ENCODE measurements at regions not wholly inside any gene's neighbourhood (a gene's known extent, or its start where the extent isn't known, plus 50 kb on each side); places are given as distances from the start of the nearest gene placed in this dataset.
"Not testable (repeated sequence)": the region's sequence is repeated elsewhere in the genome, so short reads cannot be mapped to it uniquely, and the experiment has no call there.

DNA sequence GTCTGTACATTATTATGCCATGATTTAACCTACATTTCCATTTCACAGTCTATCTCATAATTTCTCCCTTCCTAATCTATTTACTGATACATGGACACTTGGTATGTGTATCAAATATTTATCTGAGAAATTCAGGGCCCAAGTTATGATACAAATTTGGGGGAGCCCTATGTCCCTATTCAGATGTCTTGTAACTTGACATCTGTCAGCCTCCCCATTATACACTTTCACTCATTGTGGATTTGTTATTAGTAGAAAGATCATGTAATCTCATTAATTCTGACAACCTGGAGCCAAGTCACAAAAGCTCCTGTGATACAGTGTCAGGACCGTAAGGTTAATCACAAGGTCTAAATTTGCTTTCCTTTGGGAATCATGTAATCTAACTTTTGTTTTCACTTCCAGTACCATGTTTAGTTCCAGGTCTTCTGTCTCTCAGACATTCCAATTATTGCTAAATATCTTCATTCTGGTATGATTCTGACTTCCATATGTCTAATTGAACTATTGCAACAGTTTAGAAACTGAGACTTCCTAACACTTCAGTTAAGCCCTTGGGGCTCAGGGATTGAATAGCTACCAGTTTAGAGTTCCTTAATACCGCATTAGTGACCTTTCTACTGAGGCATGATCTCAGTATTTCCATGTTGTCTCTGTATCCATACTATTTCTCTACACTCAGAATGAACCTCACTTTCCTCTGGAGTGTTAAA is 182.9 kb upstream of the NUDT12 start:
- DNase-seq (ENCODE audit: low spot score), result no peak
- TF ChIP-seq, protein P1, sequence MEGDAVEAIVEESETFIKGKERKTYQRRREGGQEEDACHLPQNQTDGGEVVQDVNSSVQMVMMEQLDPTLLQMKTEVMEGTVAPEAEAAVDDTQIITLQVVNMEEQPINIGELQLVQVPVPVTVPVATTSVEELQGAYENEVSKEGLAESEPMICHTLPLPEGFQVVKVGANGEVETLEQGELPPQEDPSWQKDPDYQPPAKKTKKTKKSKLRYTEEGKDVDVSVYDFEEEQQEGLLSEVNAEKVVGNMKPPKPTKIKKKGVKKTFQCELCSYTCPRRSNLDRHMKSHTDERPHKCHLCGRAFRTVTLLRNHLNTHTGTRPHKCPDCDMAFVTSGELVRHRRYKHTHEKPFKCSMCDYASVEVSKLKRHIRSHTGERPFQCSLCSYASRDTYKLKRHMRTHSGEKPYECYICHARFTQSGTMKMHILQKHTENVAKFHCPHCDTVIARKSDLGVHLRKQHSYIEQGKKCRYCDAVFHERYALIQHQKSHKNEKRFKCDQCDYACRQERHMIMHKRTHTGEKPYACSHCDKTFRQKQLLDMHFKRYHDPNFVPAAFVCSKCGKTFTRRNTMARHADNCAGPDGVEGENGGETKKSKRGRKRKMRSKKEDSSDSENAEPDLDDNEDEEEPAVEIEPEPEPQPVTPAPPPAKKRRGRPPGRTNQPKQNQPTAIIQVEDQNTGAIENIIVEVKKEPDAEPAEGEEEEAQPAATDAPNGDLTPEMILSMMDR (IDR thresholded peaks at IDR 0.05), result no peak
- Histone ChIP-seq H3K27ac (no peak overlapping the region), H3K4me3 (no peak overlapping the region)

DNA sequence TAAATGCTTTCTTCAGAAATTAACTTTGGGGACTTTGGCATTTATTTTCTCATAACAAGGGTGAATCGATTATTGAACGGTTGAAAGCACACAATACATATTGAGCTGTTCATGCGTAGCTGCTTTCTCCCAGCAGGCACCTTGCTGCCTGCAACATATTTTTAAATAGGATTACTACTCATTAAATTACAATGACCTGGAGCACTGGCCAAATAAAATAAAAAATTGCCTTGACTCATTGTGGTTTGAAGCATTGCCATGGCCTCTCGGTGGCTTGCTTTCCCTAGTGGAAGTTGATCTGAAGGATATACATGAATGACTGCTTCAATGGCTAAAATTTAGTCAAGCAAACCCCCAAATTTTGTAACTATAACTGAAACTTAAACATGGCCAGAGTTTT is 181.6 kb upstream of the NUDT12 start:
- no peak overlapping the region for H3K4me3 ChIP-seq
- DNase-seq (ENCODE audit: low spot score), result no peak
- H3K27ac ChIP-seq, result no peak overlapping the region
- TF ChIP-seq, protein P1 (IDR thresholded peaks at IDR 0.05), result no peak

DNA sequence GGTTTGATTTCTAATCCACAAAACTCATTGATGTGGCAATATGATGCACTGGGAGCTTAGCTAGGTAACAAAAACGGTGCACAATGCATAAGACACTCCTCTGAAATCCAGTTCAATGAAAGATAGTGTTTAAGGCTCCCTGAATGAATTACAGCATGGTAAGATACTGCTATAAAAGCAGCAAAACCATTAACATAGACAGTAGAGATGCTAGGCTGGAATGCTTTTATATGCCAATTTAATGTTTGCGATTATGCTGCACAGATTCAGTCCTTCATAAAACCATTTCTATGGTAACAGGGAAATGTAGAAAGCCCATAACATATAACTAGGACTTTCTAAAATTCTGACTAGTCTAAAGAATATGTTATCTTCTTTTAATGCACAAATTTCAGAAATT is 180.8 kb upstream of the NUDT12 start:
- H3K27ac ChIP-seq, result no peak overlapping the region
- TF ChIP-seq, protein P1 (IDR thresholded peaks at IDR 0.05), result no peak
- DNase-seq (ENCODE audit: low spot score), result no peak
- H3K4me3 ChIP-seq, result no peak overlapping the region

GRCh38 chr5:103741984-103742383 is 179.4 kb upstream of the NUDT12 start:
- H3K4me3 ChIP-seq, result no peak overlapping the region
- DNase-seq (ENCODE audit: low spot score), result no peak
- TF ChIP-seq, protein P1 (IDR thresholded peaks at IDR 0.05), result no peak
- no peak overlapping the region for H3K27ac ChIP-seq

DNA sequence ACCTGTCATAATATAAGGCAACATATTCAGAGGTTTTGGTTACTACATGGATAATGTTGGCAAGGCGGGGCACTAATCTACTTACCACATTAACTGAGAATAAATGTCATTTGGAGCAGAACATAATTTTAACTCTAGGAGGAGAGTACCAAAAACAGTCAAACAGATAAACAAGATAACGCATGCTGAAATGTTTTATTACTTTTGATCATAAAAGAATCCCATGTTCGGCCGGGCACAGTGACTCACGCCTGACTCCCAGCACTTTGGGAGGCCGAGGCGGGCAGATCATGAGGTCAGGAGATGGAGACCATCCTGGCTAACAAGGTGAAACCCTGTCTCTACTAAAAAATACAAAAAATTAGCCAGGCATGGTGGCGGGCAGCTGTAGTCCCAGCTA is 173.8 kb upstream of the NUDT12 start:
- not testable (repeated sequence) for DNase-seq (ENCODE audit: low spot score); H3K27ac ChIP-seq; H3K4me3 ChIP-seq

GRCh38 chr5:103724271-103724670 is 161.7 kb upstream of the NUDT12 start:
- DNase-seq (ENCODE audit: low spot score), result no peak
- no peak overlapping the region for H3K4me3 ChIP-seq
- TF ChIP-seq, protein P1 (IDR thresholded peaks at IDR 0.05), result no peak
- no peak overlapping the region for H3K27ac ChIP-seq

DNA sequence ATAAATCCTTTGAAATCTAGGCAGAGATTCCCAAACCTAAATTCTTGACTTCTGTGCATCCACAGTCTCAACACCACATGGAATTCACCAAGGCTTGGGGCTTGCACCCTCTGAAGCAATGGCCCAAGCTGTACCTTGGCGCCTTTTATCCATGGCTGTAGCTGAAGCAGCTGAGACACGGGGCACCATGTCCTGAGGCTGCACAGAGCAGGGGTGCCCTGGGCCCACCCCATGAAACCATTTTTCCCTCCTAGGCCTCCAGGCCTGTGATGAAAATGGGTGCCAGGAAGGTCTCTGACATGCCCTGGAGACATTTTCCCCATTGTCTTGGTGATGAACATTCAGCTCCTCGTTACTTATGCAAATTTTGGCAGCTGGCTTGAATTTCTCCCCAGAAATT is 158.6 kb upstream of the NUDT12 start:
- Histone ChIP-seq H3K27ac (no peak overlapping the region), H3K4me3 (no peak overlapping the region)
- DNase-seq (ENCODE audit: low spot score), result no peak
- TF ChIP-seq, protein P1 (IDR thresholded peaks at IDR 0.05), result no peak
